ENCODE measurements at regions not wholly inside any gene's neighbourhood (a gene's known extent, or its start where the extent isn't known, plus 50 kb on each side); places are given as distances from the start of the nearest gene placed in this dataset.

- TF ChIP-seq ATF3 (IDR thresholded peaks at IDR 0.05; ENCODE audit: insufficient read depth, low read depth, low read length) = no peak
Measured at GRCh38 chr7:17093461-17093860, 205.0 kb upstream of the AHR start (continued).
